Adrenal gland (tissue), 5 donors: ENCODE measurements at regions not wholly inside any gene's neighbourhood (a gene's known extent, or its start where the extent isn't known, plus 50 kb on each side); places are given as distances from the start of the nearest gene placed in this dataset.

Experiments
- CTCF ChIP-seq, 6 experiments: fragments of 450-650 bp in 4 of 6; fragments of 200-600 bp in 2 of 6; sonication (generic) in 1 of 6; IDR thresholded peaks; 1 replicate in 5 of 6; 2 replicates in 1 of 6; pipeline versions ENCODE4 v1.5.1 to v1.8.0; 2016 to 2021; ENCODE audit warnings: antibody characterized with exemption in 6 of 6, mild to moderate bottlenecking in 2 of 6, moderate library complexity in 1 of 6
- POLR2A ChIP-seq, 2 donors: fragments of 450-650 bp; IDR thresholded peaks; one replicate each; pipeline ENCODE4 v1.6.1; 2017; ENCODE audit warnings: antibody characterized with exemption in 2 of 2, mild to moderate bottlenecking in 2 of 2, moderate library complexity in 1 of 2
- donor health status: DM: no; HTN: no; CAD: no.

GRCh38 chr10:4456279-4456678 lies 369.7 kb upstream of the AKR1E2 start:
- no peak for TF ChIP-seq CTCF (IDR thresholded peaks at IDR 0.05)
- TF ChIP-seq POLR2A (IDR thresholded peaks at IDR 0.05), result no peak
